Panc1 (cell line): ENCODE measurements at regions not wholly inside any gene's neighbourhood (a gene's known extent, or its start where the extent isn't known, plus 50 kb on each side); places are given as distances from the start of the nearest gene placed in this dataset.

Experiments
- ATAC-seq: fragments of 200-7000 bp; cut with Tn5 transposase; 2 replicates; pipeline ENCODE4 v1.9.1; 2020; ENCODE audit warnings: mild to moderate bottlenecking, moderate library complexity
- BruUV-seq: library from RNA; stranded (reverse); fragments of 400-500 nt; replicated peaks from 2 replicates; lab custom pipeline; 2021; lab: Mats Ljungman, UMichigan
- CTCF ChIA-PET: fragments of 300-600 bp; sonication (Branson Sonifier 250); formaldehyde crosslinking; loops from one replicate; lab custom pipeline; 2022; ENCODE audit warnings: antibody characterized with exemption; lab: Charles Lee
- POLR2A ChIA-PET: fragments of 300-600 bp; sonication (Branson Sonifier 250); formaldehyde crosslinking; loops from one replicate; lab custom pipeline; 2022; ENCODE audit warnings: antibody characterized with exemption; lab: Charles Lee
- DNase-seq: peaks from one replicate; pipeline ENCODE4 v3.0.0-alpha.2; 2010; ENCODE audit warnings: low read depth, low spot score
- H3K27ac ChIP-seq: 2 replicates; pipeline ENCODE4 v1.5.1; 2011; ENCODE audit warnings: mild to moderate bottlenecking, low read length, inconsistent platforms
- H3K27me3 ChIP-seq: fragments of 200-500 bp; sonication (Bioruptor generic); 2 replicates; pipeline ENCODE4 v1.6.0; 2014; ENCODE audit warnings: low read length, inconsistent platforms; ENCODE audit not compliant: control insufficient read depth, insufficient read depth
- H3K36me3 ChIP-seq: fragments of 200-500 bp; sonication (Bioruptor generic); 2 replicates; pipeline ENCODE4 v1.5.1; 2014; ENCODE audit warnings: inconsistent platforms, mild to moderate bottlenecking, low read length, moderate library complexity; ENCODE audit not compliant: control insufficient read depth, insufficient read depth
- H3K4me1 ChIP-seq: 2 replicates; pipeline ENCODE4 v1.5.1; 2011; ENCODE audit warnings: inconsistent platforms, mild to moderate bottlenecking, low read length, moderate library complexity; ENCODE audit not compliant: control insufficient read depth, insufficient read depth
- H3K4me3 ChIP-seq, 2 experiments: 2 replicates each; pipeline ENCODE4 v1.5.1; 2011 to 2012; ENCODE audit warnings: low read depth in 2 of 2, low read length in 2 of 2, mild to moderate bottlenecking in 2 of 2, inconsistent platforms in 1 of 2, moderate library complexity in 1 of 2
- H3K9me3 ChIP-seq: fragments of 200-500 bp; sonication (Bioruptor generic); 2 replicates; pipeline ENCODE4 v1.5.1; 2014; ENCODE audit warnings: low read depth, mild to moderate bottlenecking, inconsistent platforms, low read length, moderate library complexity; ENCODE audit not compliant: control insufficient read depth, insufficient read depth
- CTCF ChIP-seq: fragments of 450-650 bp; IDR thresholded peaks from 2 replicates; pipeline ENCODE4 v1.5.1; 2017; ENCODE audit warnings: mild to moderate bottlenecking
- POLR2AphosphoS5 ChIP-seq: IDR thresholded peaks from 2 replicates; pipeline ENCODE4 v1.6.1; 2012; ENCODE audit warnings: mild to moderate bottlenecking, low read depth, low read length, moderate library complexity
- REST ChIP-seq, 2 experiments: IDR thresholded peaks; 2 replicates each; pipeline ENCODE4 v1.6.1; 2011 to 2012; ENCODE audit warnings: low read depth in 2 of 2, control low read depth in 1 of 2, low read length in 1 of 2, mild to moderate bottlenecking in 1 of 2, moderate library complexity in 1 of 2; ENCODE audit not compliant: insufficient read depth in 1 of 2
- SIN3A ChIP-seq: IDR thresholded peaks from 2 replicates; pipeline ENCODE4 v1.6.1; 2012; ENCODE audit warnings: low read depth, mild to moderate bottlenecking, low read length, moderate library complexity, borderline replicate concordance; ENCODE audit not compliant: insufficient read depth
- TCF7L2 ChIP-seq: IDR thresholded peaks from 2 replicates; pipeline ENCODE4 v1.6.1; 2011; ENCODE audit warnings: mild to moderate bottlenecking, low read depth, low read length, inconsistent platforms
- in situ Hi-C: cut with HindIII; loops from 2 replicates; pipeline ENCODE4 v1.10.0; 2016; ENCODE audit warnings: low sequenced_read_pairs, low pct_unique_long_range_greater_than_20kb
- intact Hi-C: fragments of 100-400 bp; cut with micrococcal nuclease; formaldehyde crosslinking; loops from one replicate; pipeline ENCODE4 v1.10.0; 2022; ENCODE audit not compliant: unreplicated experiment

- in situ Hi-C loops: no loop called here
These were observed 117.1 kb upstream of the ANTXRL start for GRCh38 chr10:46169736-46170135.

GRCh38 chr10:46170789-46171188 is 116.0 kb upstream of the ANTXRL start:
- Histone ChIP-seq H3K27me3 (peaks cover 6% of the 10 kb centered on the region), H3K9me3 (peaks cover 9% of the 10 kb centered on the region), H3K27ac (no peak overlapping the region), H3K36me3 (no peaks in the 10 kb centered on the region), H3K4me3 (no peak overlapping the region), H3K4me1 (no peaks in the 10 kb centered on the region)
- CTCF ChIA-PET: no interaction called here
- ATAC-seq: no peak
- in situ Hi-C loops: no loop called here
- DNase-seq: no peak
- intact Hi-C loops: no loop called here
- POLR2A ChIA-PET: no interaction called here
- BruUV-seq: no TSS peak
- no peak for TF ChIP-seq POLR2AphosphoS5
- TF ChIP-seq CTCF: no peak
- TF ChIP-seq SIN3A: no peak
- no peak for TF ChIP-seq TCF7L2
- no peak for TF ChIP-seq REST (IDR thresholded peaks at IDR 0.05; ENCODE audit: insufficient read depth in 1 of 2, low read depth in 2 of 2, low read length in 1 of 2)

More at GRCh38 chr10:46169736-46170135, 117.1 kb upstream of the ANTXRL start:
- DNase-seq (no peak), ATAC-seq (no peak)
- H3K27ac ChIP-seq: no peak overlapping the region
- H3K4me1 ChIP-seq: no peaks in the 10 kb centered on the region
- no TSS peak for BruUV-seq
- ChIA-PET POLR2A (no interaction called here), CTCF (no interaction called here)
- H3K36me3 ChIP-seq: no peaks in the 10 kb centered on the region
- peaks cover 6% of the 10 kb centered on the region for H3K27me3 ChIP-seq
- intact Hi-C loops: no loop called here
- peaks cover 9% of the 10 kb centered on the region for H3K9me3 ChIP-seq
- H3K4me3 ChIP-seq: no peak overlapping the region
- TF ChIP-seq SIN3A (no peak), TCF7L2 (no peak), CTCF (no peak)
